ENCODE measurements at regions not wholly inside any gene's neighbourhood (a gene's known extent, or its start where the extent isn't known, plus 50 kb on each side); places are given as distances from the start of the nearest gene placed in this dataset.

- intact Hi-C loops (cut with DNase I) = no loop called here
- DNase-seq = no peak
Measured at GRCh38 chr18:70457223-70457622, 168.4 kb downstream of the SOCS6 start.

GRCh38 chr18:70456376-70456775 is 167.5 kb downstream of the SOCS6 start:
- 60 to 65% methylated on average over 6 of the region's 6 CpGs for WGBS, 2 donors
- ATAC-seq = no peak
- H3K36me3 ChIP-seq (replicated peaks in 1 of 2; ENCODE audit: insufficient read depth in 1 of 2, low read depth in 2 of 2) = no peaks in the 10 kb centered on the region
- intact Hi-C loops (cut with DNase I) = no loop called here
- H3K27me3 ChIP-seq = no peaks in the 10 kb centered on the region
- H3K4me1 ChIP-seq = no peaks in the 10 kb centered on the region
- H3K9me3 ChIP-seq = no peaks in the 10 kb centered on the region
- H3K4me3 ChIP-seq = no peak overlapping the region
- no peak for TF ChIP-seq CTCF (IDR thresholded peaks at IDR 0.05)
- no peak for TF ChIP-seq POLR2A (IDR thresholded peaks at IDR 0.05)
- H3K27ac ChIP-seq = no peak overlapping the region
- DNase-seq = no peak

More at GRCh38 chr18:70457223-70457622, 168.4 kb downstream of the SOCS6 start:
- no peaks in the 10 kb centered on the region for H3K27me3 ChIP-seq
- H3K36me3 ChIP-seq (replicated peaks in 1 of 2; ENCODE audit: insufficient read depth in 1 of 2, low read depth in 2 of 2) = no peaks in the 10 kb centered on the region
- no peaks in the 10 kb centered on the region for H3K9me3 ChIP-seq
- no peak overlapping the region for H3K4me3 ChIP-seq
- H3K4me1 ChIP-seq = no peaks in the 10 kb centered on the region
- no peak for ATAC-seq
- 52 to 76% methylated on average over 2 to 3 of the region's 3 CpGs for WGBS, 2 donors
- H3K27ac ChIP-seq = no peak overlapping the region
- TF ChIP-seq CTCF (IDR thresholded peaks at IDR 0.05) (no peak), POLR2A (IDR thresholded peaks at IDR 0.05) (no peak)

GRCh38 chr18:70455731-70456130 is 166.9 kb downstream of the SOCS6 start:
- H3K9me3 ChIP-seq = no peaks in the 10 kb centered on the region
- DNase-seq (no peak), ATAC-seq (no peak)
- intact Hi-C loops (cut with DNase I) = no loop called here
- no peak overlapping the region for H3K27ac ChIP-seq
- no peaks in the 10 kb centered on the region for H3K4me1 ChIP-seq
- TF ChIP-seq POLR2A (IDR thresholded peaks at IDR 0.05) = no peak
- H3K27me3 ChIP-seq = no peaks in the 10 kb centered on the region
- WGBS, 2 donors = 67 to 73% methylated on average over 2 of the region's 2 CpGs
- H3K36me3 ChIP-seq (replicated peaks in 1 of 2; ENCODE audit: insufficient read depth in 1 of 2, low read depth in 2 of 2) = no peaks in the 10 kb centered on the region
- H3K4me3 ChIP-seq = no peak overlapping the region

- H3K27ac ChIP-seq = no peak overlapping the region
- DNase-seq (peak; percentile 22 to 57 (median 30)), ATAC-seq (no peak)
- 26 to 29% methylated on average over 5 of the region's 5 CpGs for WGBS, 2 donors
- H3K36me3 ChIP-seq (replicated peaks in 1 of 2; ENCODE audit: insufficient read depth in 1 of 2, low read depth in 2 of 2) = no peaks in the 10 kb centered on the region
- no peak for TF ChIP-seq POLR2A (IDR thresholded peaks at IDR 0.05)
- peak; percentile 32 to 85 (median 66) for TF ChIP-seq CTCF (IDR thresholded peaks at IDR 0.05)
- no peak overlapping the region for H3K4me3 ChIP-seq
- intact Hi-C loops (cut with DNase I) = no loop called here
- no peaks in the 10 kb centered on the region for H3K27me3 ChIP-seq
- no peaks in the 10 kb centered on the region for H3K9me3 ChIP-seq
- no peaks in the 10 kb centered on the region for H3K4me1 ChIP-seq
Measured at GRCh38 chr18:70454704-70455322, 166.0 kb downstream of the SOCS6 start.

- Histone ChIP-seq H3K36me3 (replicated peaks in 1 of 2; ENCODE audit: insufficient read depth in 1 of 2, low read depth in 2 of 2) (no peaks in the 10 kb centered on the region), H3K9me3 (no peaks in the 10 kb centered on the region), H3K4me1 (no peaks in the 10 kb centered on the region), H3K27ac (no peak overlapping the region), H3K27me3 (no peaks in the 10 kb centered on the region), H3K4me3 (no peak overlapping the region)
- ATAC-seq (no peak), DNase-seq (no peak)
- 52 to 69% methylated on average over 12 of the region's 12 CpGs for WGBS, 2 donors
- intact Hi-C loops (cut with DNase I) = no loop called here
- TF ChIP-seq CTCF (IDR thresholded peaks at IDR 0.05) (no peak), POLR2A (IDR thresholded peaks at IDR 0.05) (no peak)
Measured at GRCh38 chr18:70453058-70453775, 164.4 kb downstream of the SOCS6 start.
